ENCODE measurements at regions not wholly inside any gene's neighbourhood (a gene's known extent, or its start where the extent isn't known, plus 50 kb on each side); places are given as distances from the start of the nearest gene placed in this dataset.

GRCh38 chr4:127538016-127538415 is 94.7 kb upstream of the INTU start:
- peaks cover 3% of the 10 kb centered on the region for H3K4me1 ChIP-seq (ENCODE audit: insufficient read depth)
- H3K27ac ChIP-seq, result no peak overlapping the region
- H3K27me3 ChIP-seq, result no peaks in the 10 kb centered on the region
- DNase-seq, result no peak
- no peaks in the 10 kb centered on the region for H3K9me3 ChIP-seq
- no peaks in the 10 kb centered on the region for H3K36me3 ChIP-seq
- 54 to 59% (median 55%) methylated on average over 1 of the region's 1 CpG for WGBS, 3 donors
- intact Hi-C loops (cut with DNase I), result no loop called here
- no peak overlapping the region for H3K4me3 ChIP-seq
- TF ChIP-seq, protein P1, sequence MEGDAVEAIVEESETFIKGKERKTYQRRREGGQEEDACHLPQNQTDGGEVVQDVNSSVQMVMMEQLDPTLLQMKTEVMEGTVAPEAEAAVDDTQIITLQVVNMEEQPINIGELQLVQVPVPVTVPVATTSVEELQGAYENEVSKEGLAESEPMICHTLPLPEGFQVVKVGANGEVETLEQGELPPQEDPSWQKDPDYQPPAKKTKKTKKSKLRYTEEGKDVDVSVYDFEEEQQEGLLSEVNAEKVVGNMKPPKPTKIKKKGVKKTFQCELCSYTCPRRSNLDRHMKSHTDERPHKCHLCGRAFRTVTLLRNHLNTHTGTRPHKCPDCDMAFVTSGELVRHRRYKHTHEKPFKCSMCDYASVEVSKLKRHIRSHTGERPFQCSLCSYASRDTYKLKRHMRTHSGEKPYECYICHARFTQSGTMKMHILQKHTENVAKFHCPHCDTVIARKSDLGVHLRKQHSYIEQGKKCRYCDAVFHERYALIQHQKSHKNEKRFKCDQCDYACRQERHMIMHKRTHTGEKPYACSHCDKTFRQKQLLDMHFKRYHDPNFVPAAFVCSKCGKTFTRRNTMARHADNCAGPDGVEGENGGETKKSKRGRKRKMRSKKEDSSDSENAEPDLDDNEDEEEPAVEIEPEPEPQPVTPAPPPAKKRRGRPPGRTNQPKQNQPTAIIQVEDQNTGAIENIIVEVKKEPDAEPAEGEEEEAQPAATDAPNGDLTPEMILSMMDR (IDR thresholded peaks at IDR 0.05), result no peak
- TF ChIP-seq EP300 (IDR thresholded peaks at IDR 0.05) (no peak), POLR2A (IDR thresholded peaks at IDR 0.05) (no peak)

DNA sequence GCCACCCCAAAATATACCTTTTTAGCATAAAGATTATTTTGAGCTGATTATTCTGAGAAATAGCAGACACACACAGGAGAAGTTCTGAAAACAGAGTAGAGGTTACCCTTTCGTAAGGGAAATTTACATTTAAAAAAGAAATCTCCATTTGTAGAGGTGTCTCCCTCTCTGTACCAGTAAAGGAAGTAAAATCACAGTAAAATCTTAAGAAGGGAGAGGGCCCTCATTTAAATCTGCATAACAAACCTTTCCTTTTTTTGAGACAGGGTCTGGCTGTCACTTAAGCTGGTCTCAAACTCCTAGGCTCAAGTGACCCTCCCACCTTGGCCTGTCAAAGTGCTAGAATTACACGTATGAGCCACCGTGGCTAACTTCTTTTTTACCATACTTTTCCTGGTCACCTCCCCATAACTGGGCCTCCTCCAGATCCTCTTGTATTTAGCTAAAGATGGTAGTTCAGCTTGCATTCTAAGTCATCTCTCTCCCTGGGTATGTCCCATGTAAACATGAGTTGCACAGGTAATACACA is 92.2 kb upstream of the INTU start:
- TF ChIP-seq POLR2A (IDR thresholded peaks at IDR 0.05), result no peak
- no peak for TF ChIP-seq EP300 (IDR thresholded peaks at IDR 0.05)
- TF ChIP-seq, protein P1 (IDR thresholded peaks at IDR 0.05), result no peak
- 82 to 85% (median 83%) methylated on average over 3 of the region's 3 CpGs for WGBS, 3 donors

GRCh38 chr4:127545271-127545670 is 87.5 kb upstream of the INTU start:
- Histone ChIP-seq H3K36me3 (no peaks in the 10 kb centered on the region), H3K27me3 (no peaks in the 10 kb centered on the region), H3K27ac (no peak overlapping the region), H3K4me3 (no peak overlapping the region), H3K9me3 (no peaks in the 10 kb centered on the region), H3K4me1 (ENCODE audit: insufficient read depth) (no peaks in the 10 kb centered on the region)
- intact Hi-C loops (cut with DNase I), result no loop called here
- DNase-seq, result no peak
- no peak for TF ChIP-seq POLR2A (IDR thresholded peaks at IDR 0.05)
- TF ChIP-seq, protein P1 (IDR thresholded peaks at IDR 0.05), result no peak
- no peak for TF ChIP-seq EP300 (IDR thresholded peaks at IDR 0.05)

More for the DNA sequence above, 92.2 kb upstream of the INTU start:
- Histone ChIP-seq H3K4me3 (no peak overlapping the region), H3K4me1 (ENCODE audit: insufficient read depth) (no peaks in the 10 kb centered on the region), H3K36me3 (no peaks in the 10 kb centered on the region), H3K27ac (no peak overlapping the region), H3K9me3 (no peaks in the 10 kb centered on the region), H3K27me3 (no peaks in the 10 kb centered on the region)
- intact Hi-C loops (cut with DNase I), result no loop called here
- DNase-seq, result no peak

DNA sequence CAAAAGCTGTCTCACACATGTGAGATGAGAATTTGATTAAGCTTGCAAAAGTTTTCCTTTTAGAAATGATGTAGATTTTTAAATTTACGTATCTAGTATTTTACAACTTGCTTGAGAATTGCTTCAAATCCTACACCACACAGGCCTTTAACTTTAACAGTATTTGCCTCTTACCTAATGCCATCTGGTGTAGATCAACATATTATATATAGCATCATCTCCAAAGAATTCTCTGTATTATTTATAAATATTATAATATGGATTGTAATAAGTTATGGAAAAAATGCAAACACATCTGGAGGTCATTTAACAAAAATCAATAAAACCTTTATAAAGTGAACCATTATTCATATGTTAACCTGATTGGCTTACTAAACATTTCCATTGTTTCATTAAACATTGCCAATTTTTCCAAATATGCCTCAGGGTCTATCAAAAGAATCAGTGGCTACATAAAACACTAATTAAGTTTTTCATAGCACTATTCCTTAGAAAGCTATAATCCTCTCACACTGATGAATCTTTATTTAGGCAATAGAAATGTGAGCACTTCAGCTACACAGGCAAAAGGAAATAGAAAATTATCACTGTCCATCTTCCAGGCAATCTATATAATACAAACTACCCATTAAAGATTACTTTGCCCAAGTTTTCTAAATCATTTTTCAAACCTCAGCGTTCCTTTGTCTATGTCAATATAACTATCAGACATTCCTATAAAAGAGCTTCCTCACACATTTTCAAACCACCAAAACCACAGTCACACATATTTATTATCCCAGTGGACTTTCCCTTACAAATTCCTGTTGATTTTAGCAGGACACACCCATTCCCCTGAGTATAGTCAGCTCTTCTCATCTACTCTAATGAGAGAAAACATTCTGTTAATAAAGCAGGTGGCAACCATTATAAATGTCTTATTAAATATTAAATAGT is 83.5 kb upstream of the INTU start:
- intact Hi-C loops (cut with DNase I), result no loop called here
- no peak overlapping the region for H3K27ac ChIP-seq
- H3K4me1 ChIP-seq (ENCODE audit: insufficient read depth), result no peaks in the 10 kb centered on the region
- 58 to 64% (median 59%) methylated on average over 2 of the region's 2 CpGs for WGBS, 3 donors
- no peaks in the 10 kb centered on the region for H3K36me3 ChIP-seq
- no peak for DNase-seq
- no peaks in the 10 kb centered on the region for H3K27me3 ChIP-seq
- H3K9me3 ChIP-seq, result no peaks in the 10 kb centered on the region
- H3K4me3 ChIP-seq, result no peak overlapping the region
- TF ChIP-seq POLR2A (IDR thresholded peaks at IDR 0.05), result no peak

- 87 to 93% (median 89%) methylated on average over 1 of the region's 1 CpG for WGBS, 3 donors
- H3K9me3 ChIP-seq, result no peaks in the 10 kb centered on the region
- H3K4me3 ChIP-seq, result no peak overlapping the region
- TF ChIP-seq EP300 (IDR thresholded peaks at IDR 0.05), result no peak
- TF ChIP-seq POLR2A (IDR thresholded peaks at IDR 0.05), result no peak
- TF ChIP-seq, protein P1 (IDR thresholded peaks at IDR 0.05), result no peak
- H3K36me3 ChIP-seq, result no peaks in the 10 kb centered on the region
- DNase-seq, result no peak
- H3K27ac ChIP-seq, result no peak overlapping the region
- intact Hi-C loops (cut with DNase I), result no loop called here
- no peaks in the 10 kb centered on the region for H3K27me3 ChIP-seq
- H3K4me1 ChIP-seq (ENCODE audit: insufficient read depth), result no peaks in the 10 kb centered on the region
These were observed 77.7 kb upstream of the INTU start for GRCh38 chr4:127555106-127555505.
